ENCODE measurements at regions not wholly inside any gene's neighbourhood (a gene's known extent, or its start where the extent isn't known, plus 50 kb on each side); places are given as distances from the start of the nearest gene placed in this dataset.

DNA sequence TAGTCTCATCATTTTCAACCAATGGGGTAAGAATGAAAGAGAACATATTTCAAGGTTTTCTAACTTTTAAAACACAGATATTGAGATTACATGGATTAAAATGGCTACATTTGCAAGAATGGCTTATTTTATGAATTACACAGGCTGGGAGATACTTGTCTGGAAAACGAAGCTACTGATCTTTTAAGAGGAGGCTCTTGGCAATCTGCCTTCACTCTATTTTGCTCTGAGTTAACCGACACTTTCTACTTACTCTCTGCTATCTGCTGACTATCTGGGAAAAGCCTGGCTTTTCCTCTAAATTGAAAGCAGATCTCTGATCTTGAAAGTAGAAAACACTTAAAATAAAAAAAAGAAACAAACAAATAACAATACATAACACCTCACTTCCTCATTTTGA, 325.4 kb upstream of the LINC00305 start:
- TF ChIP-seq SUZ12 (IDR thresholded peaks at IDR 0.05; ENCODE audit: extremely low read depth, insufficient read depth, insufficient read length) (no peak), YY1 (IDR thresholded peaks at IDR 0.05; ENCODE audit: insufficient read depth, insufficient read length) (no peak)
